IMR-90 (cell line): ENCODE measurements at regions not wholly inside any gene's neighbourhood (a gene's known extent, or its start where the extent isn't known, plus 50 kb on each side); places are given as distances from the start of the nearest gene placed in this dataset.

Source experiments
- ATAC-seq: fragments of 200-7000 bp; cut with Tn5 transposase; 2 replicates; pipeline ENCODE4 v1.9.1; 2020; ENCODE audit warnings: low read depth, mild to moderate bottlenecking, moderate library complexity
- BruUV-seq: library from RNA; stranded (reverse); fragments of 400-500 nt; replicated peaks from 2 replicates; lab custom pipeline; 2021; lab: Mats Ljungman, UMichigan
- CTCF ChIA-PET: fragments of 300-600 bp; formaldehyde crosslinking; extraction: SDS; loops from one replicate; lab custom pipeline; 2021; ENCODE audit warnings: antibody characterized with exemption; lab: Yijun Ruan, JAX
- POLR2A ChIA-PET: fragments of 300-600 bp; sonication (Branson Sonifier 250); formaldehyde crosslinking; loops from one replicate; lab custom pipeline; 2022; ENCODE audit warnings: antibody characterized with exemption; ENCODE audit not compliant: unreplicated experiment; lab: Charles Lee
- DNase-seq: peaks from one replicate; pipeline ENCODE4 v3.0.0; 2013
- H2AFZ ChIP-seq: replicated peaks from 2 replicates; pipeline ENCODE3; 2013; ENCODE audit warnings: low read length, mild to moderate bottlenecking; ENCODE audit not compliant: poor library complexity
- H2AK5ac ChIP-seq: 2 replicates; pipeline ENCODE4 v1.6.1; 2013; ENCODE audit warnings: low read depth, low read length, inconsistent platforms
- H2AK9ac ChIP-seq: replicated peaks from 2 replicates; pipeline ENCODE3; 2013; ENCODE audit warnings: mild to moderate bottlenecking, low read depth, low read length, moderate library complexity; ENCODE audit not compliant: poor library complexity
- H2BK120ac ChIP-seq: 2 replicates; pipeline ENCODE4 v1.6.1; 2013; ENCODE audit warnings: low read depth, low read length, inconsistent platforms
- H2BK15ac ChIP-seq: 3 replicates; pipeline ENCODE4 v1.6.1; 2013; ENCODE audit warnings: low read depth, low read length, inconsistent platforms
- H2BK20ac ChIP-seq: 2 replicates; pipeline ENCODE4 v1.6.1; 2013; ENCODE audit warnings: low read depth, mild to moderate bottlenecking, inconsistent platforms, low read length, moderate library complexity
- H2BK5ac ChIP-seq: 2 replicates; pipeline ENCODE4 v1.6.1; 2013; ENCODE audit warnings: mild to moderate bottlenecking, low read depth, low read length, inconsistent platforms; ENCODE audit not compliant: poor library complexity, severe bottlenecking
- H3K14ac ChIP-seq: replicated peaks from 2 replicates; pipeline ENCODE4 v1.6.1; 2013; ENCODE audit warnings: low read depth, low read length, inconsistent platforms
- H3K18ac ChIP-seq: 2 replicates; pipeline ENCODE4 v1.6.1; 2013; ENCODE audit warnings: low read depth, low read length, control low read depth
- H3K23ac ChIP-seq: 2 replicates; pipeline ENCODE4 v1.6.1; 2013; ENCODE audit warnings: low read depth, low read length, inconsistent platforms
- H3K27ac ChIP-seq: 2 replicates; pipeline ENCODE4 v1.5.1; 2013; ENCODE audit warnings: mild to moderate bottlenecking, control low read depth, low read length; ENCODE audit not compliant: insufficient read depth
- H3K27me3 ChIP-seq: 2 replicates; pipeline ENCODE4 v1.6.1; 2013; ENCODE audit warnings: low read length; ENCODE audit not compliant: control insufficient read depth, insufficient read depth
- H3K36me3 ChIP-seq: 2 replicates; pipeline ENCODE4 v1.6.1; 2013; ENCODE audit warnings: low read length, mixed read lengths; ENCODE audit not compliant: control insufficient read depth, insufficient read depth
- H3K4ac ChIP-seq: 2 replicates; pipeline ENCODE4 v1.6.1; 2013; ENCODE audit warnings: low read depth, low read length, inconsistent platforms
- H3K4me1 ChIP-seq: 2 replicates; pipeline ENCODE4 v1.6.1; 2013; ENCODE audit warnings: low read length, mixed read lengths; ENCODE audit not compliant: control insufficient read depth, insufficient read depth
- H3K4me2 ChIP-seq: 2 replicates; pipeline ENCODE4 v1.6.1; 2013; ENCODE audit warnings: low read depth, mild to moderate bottlenecking, control low read depth, low read length, moderate library complexity
- H3K4me3 ChIP-seq: 2 replicates; pipeline ENCODE4 v1.5.1; 2013; ENCODE audit warnings: low read depth, mild to moderate bottlenecking, control low read depth, low read length, moderate library complexity; ENCODE audit not compliant: insufficient read depth
- H3K56ac ChIP-seq: 2 replicates; pipeline ENCODE4 v1.6.1; 2013; ENCODE audit warnings: low read length, inconsistent platforms; ENCODE audit not compliant: insufficient read depth; ENCODE audit errors: extremely low read depth
- H3K79me1 ChIP-seq, 2 experiments: 2 replicates each; pipeline ENCODE4 v1.6.1; 2013; ENCODE audit warnings: low read length in 2 of 2, inconsistent platforms in 1 of 2, low read depth in 1 of 2
- H3K9ac ChIP-seq: 2 replicates; pipeline ENCODE4 v1.6.1; 2013; ENCODE audit warnings: low read depth, low read length, control low read depth
- H3K9me1 ChIP-seq: 2 replicates; pipeline ENCODE4 v1.6.1; 2013; ENCODE audit warnings: low read length, inconsistent platforms; ENCODE audit not compliant: insufficient read depth
- H3K9me3 ChIP-seq: 2 replicates; pipeline ENCODE4 v1.6.1; 2013; ENCODE audit warnings: low read length; ENCODE audit not compliant: control insufficient read depth, insufficient read depth
- H4K20me1 ChIP-seq: 2 replicates; pipeline ENCODE4 v1.6.1; 2013; ENCODE audit warnings: low read length, inconsistent platforms; ENCODE audit not compliant: insufficient read depth
- H4K5ac ChIP-seq: 2 replicates; pipeline ENCODE4 v1.6.1; 2013; ENCODE audit warnings: mild to moderate bottlenecking, low read depth, low read length, control low read depth
- H4K8ac ChIP-seq, 2 experiments: 2 replicates each; pipeline ENCODE4 v1.6.1; 2013; ENCODE audit warnings: low read depth in 2 of 2, low read length in 2 of 2, control low read depth in 1 of 2, inconsistent platforms in 1 of 2
- H4K91ac ChIP-seq: 2 replicates; pipeline ENCODE4 v1.6.1; 2013; ENCODE audit warnings: low read depth, low read length, inconsistent platforms; ENCODE audit not compliant: insufficient read depth
- BHLHE40 ChIP-seq: fragments of 150-350 bp; IDR thresholded peaks from 2 replicates; pipeline ENCODE4 v1.6.1; 2016; ENCODE audit warnings: mild to moderate bottlenecking, low read depth, low read length
- CEBPB ChIP-seq: IDR thresholded peaks from 2 replicates; pipeline ENCODE4 v1.6.1; 2012; ENCODE audit warnings: low read depth, low read length, improper control_type of control experiment
- CHD1 ChIP-seq: IDR thresholded peaks from 2 replicates; pipeline ENCODE4 v1.6.1; 2012; ENCODE audit warnings: low read depth, low read length, improper control_type of control experiment
- FOS ChIP-seq: fragments of 150-350 bp; IDR thresholded peaks from 2 replicates; pipeline ENCODE4 v1.6.1; 2016; ENCODE audit warnings: low read depth, low read length
- MAZ ChIP-seq: IDR thresholded peaks from 2 replicates; pipeline ENCODE4 v1.6.1; 2012; ENCODE audit warnings: low read depth, mild to moderate bottlenecking, low read length, improper control_type of control experiment, moderate library complexity, borderline replicate concordance
- MXI1 ChIP-seq: IDR thresholded peaks from 2 replicates; pipeline ENCODE4 v1.6.1; 2012; ENCODE audit warnings: low read depth, mild to moderate bottlenecking, low read length, moderate library complexity, borderline replicate concordance
- NFE2L2 ChIP-seq: fragments of 150-350 bp; IDR thresholded peaks from 2 replicates; pipeline ENCODE4 v1.6.1; 2016; ENCODE audit warnings: low read depth, mild to moderate bottlenecking, low read length
- POLR2A ChIP-seq: IDR thresholded peaks from 2 replicates; pipeline ENCODE4 v1.6.1; 2012; ENCODE audit warnings: mild to moderate bottlenecking, low read depth, low read length
- RAD21 ChIP-seq: IDR thresholded peaks from 2 replicates; pipeline ENCODE4 v1.6.1; 2012; ENCODE audit warnings: low read length, improper control_type of control experiment
- RCOR1 ChIP-seq: IDR thresholded peaks from 2 replicates; pipeline ENCODE4 v1.6.1; 2012; ENCODE audit warnings: mild to moderate bottlenecking, low read length, improper control_type of control experiment; ENCODE audit not compliant: insufficient replicate concordance
- RFX5 ChIP-seq: IDR thresholded peaks from 2 replicates; pipeline ENCODE4 v1.8.0; 2012; ENCODE audit warnings: low read depth, mild to moderate bottlenecking, low read length, moderate library complexity
- SMC3 ChIP-seq: fragments of 150-350 bp; IDR thresholded peaks from 2 replicates; pipeline ENCODE4 v1.6.1; 2016; ENCODE audit warnings: low read depth, mild to moderate bottlenecking, antibody characterized with exemption, low read length, moderate library complexity
- WGBS, 2 experiments: methylation state at CpG; one replicate each; pipeline versions ENCODE4 v1.1.5 to v1.1.7; 2013; ENCODE audit warnings: missing lambda C conversion rate in 2 of 2; ENCODE audit not compliant: insufficient read length in 1 of 2; ENCODE audit errors: extremely low coverage in 2 of 2; 5-methylcytosine and 5-hydroxymethylcytosine counted together
- dilution Hi-C: fragments of 300-500 bp; cut with HindIII; formaldehyde crosslinking; loops from one replicate; pipeline ENCODE4 v1.14.3; 2018; ENCODE audit warnings: low sequenced_read_pairs; ENCODE audit not compliant: unreplicated experiment
- in situ Hi-C: fragments of 300-500 bp; cut with MboI; formaldehyde crosslinking; loops from 3 replicates; pipeline ENCODE4 v1.14.3; 2019; ENCODE audit warnings: low sequenced_read_pairs, inconsistent platforms, mixed read lengths
- intact Hi-C: fragments of 100-400 bp; cut with micrococcal nuclease; formaldehyde crosslinking; loops from 2 replicates; pipeline ENCODE4 v1.10.0; 2022
- TF ChIP-seq, protein P1 (sequence below): conservative IDR thresholded peaks from 2 replicates; pipeline ENCODE4 v1.5.1; 2012; ENCODE audit warnings: mild to moderate bottlenecking, low read depth, low read length, improper control_type of control experiment
- TF ChIP-seq, protein P2 (sequence below): fragments of 150-350 bp; IDR thresholded peaks from 2 replicates; pipeline ENCODE4 v1.6.1; 2017; ENCODE audit warnings: mild to moderate bottlenecking, antibody characterized with exemption, low read length, low read depth
- TF ChIP-seq, protein P3 (sequence below): fragments of 150-350 bp; IDR thresholded peaks from 2 replicates; pipeline ENCODE4 v1.6.1; 2016; ENCODE audit warnings: low read depth, mild to moderate bottlenecking, low read length, moderate library complexity, borderline replicate concordance

DNA sequence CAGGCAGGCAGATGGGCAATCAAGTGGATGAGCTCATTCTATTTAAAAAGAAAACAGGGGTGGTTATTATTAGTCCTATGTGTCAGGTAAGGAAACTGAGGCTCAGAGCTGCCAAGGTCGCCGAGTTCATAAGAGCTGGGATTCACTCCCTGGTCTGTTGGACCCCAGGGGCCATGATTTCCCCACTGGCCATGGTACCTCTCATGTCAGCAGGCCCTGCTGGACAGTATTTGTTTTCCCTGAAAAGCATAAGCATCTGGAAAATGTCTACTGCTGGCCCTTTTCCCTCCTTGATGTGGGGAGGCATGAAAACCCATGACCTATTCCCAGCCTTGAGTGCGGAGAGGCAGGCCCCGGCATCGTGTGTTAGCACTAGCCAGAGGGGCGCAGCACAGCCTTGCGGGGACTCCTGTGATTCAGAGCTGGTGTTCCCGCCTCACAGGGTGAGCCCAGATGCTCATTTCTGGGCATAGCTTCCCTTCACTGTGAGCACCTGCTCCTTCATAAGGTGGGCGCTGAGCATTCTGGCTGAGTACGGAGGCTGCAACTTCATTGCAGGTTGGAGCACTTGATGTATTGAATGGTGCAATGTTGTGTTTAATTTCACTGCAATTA, 617.5 kb downstream of the PTPRU start:
- BruUV-seq, result no TSS peak

More for the DNA sequence above, 617.5 kb downstream of the PTPRU start:
- H4K8ac ChIP-seq, result no peak overlapping the region
- H4K20me1 ChIP-seq, result no peaks in the 10 kb centered on the region
- H3K4me2 ChIP-seq, result no peak overlapping the region
- H2BK20ac ChIP-seq, result no peak overlapping the region
- dilution Hi-C loops (no loop called here), intact Hi-C loops (no loop called here), in situ Hi-C loops (loop anchor here (5.0 kb wide), 1 partner anchor 612 kb away; no protein-coding TSS in a partner anchor)
- H4K91ac ChIP-seq, result no peak overlapping the region
- ChIA-PET POLR2A (no interaction called here), CTCF (no interaction called here)
- H3K14ac ChIP-seq, result no peak overlapping the region
- no peaks in the 10 kb centered on the region for H3K9me1 ChIP-seq
- H3K4ac ChIP-seq, result no peak overlapping the region
- H3K27ac ChIP-seq, result no peak overlapping the region
- no peaks in the 10 kb centered on the region for H3K79me1 ChIP-seq
- no peaks in the 10 kb centered on the region for H3K4me1 ChIP-seq
- no peak overlapping the region for H2AK9ac ChIP-seq
- no peak overlapping the region for H2BK5ac ChIP-seq
- 46% methylated on average over 2 of the region's 10 CpGs; no CpG with 5 or more reads in 1 of the 2 experiments for WGBS, 2 experiments
- no peak overlapping the region for H3K23ac ChIP-seq
- ATAC-seq (no peak), DNase-seq (no peak)
- H2BK15ac ChIP-seq, result no peak overlapping the region
- H3K27me3 ChIP-seq, result peaks cover 5% of the 10 kb centered on the region; the same call in 1 of the 2 replicates
- H3K36me3 ChIP-seq, result no peaks in the 10 kb centered on the region
- H2AK5ac ChIP-seq, result no peak overlapping the region
- H2BK120ac ChIP-seq, result no peak overlapping the region
- no peak overlapping the region for H4K5ac ChIP-seq
- H3K9ac ChIP-seq, result no peak overlapping the region
- no peak overlapping the region for H3K56ac ChIP-seq
- H3K18ac ChIP-seq, result no peak overlapping the region
- H2AFZ ChIP-seq, result no peak overlapping the region
- TF ChIP-seq CEBPB, result no peak
- no peak for TF ChIP-seq NFE2L2
- no peak for TF ChIP-seq FOS
- TF ChIP-seq RAD21, result no peak
- no peak for TF ChIP-seq MXI1
- TF ChIP-seq POLR2A, result no peak
- no peak for TF ChIP-seq SMC3
- TF ChIP-seq, protein P1, sequence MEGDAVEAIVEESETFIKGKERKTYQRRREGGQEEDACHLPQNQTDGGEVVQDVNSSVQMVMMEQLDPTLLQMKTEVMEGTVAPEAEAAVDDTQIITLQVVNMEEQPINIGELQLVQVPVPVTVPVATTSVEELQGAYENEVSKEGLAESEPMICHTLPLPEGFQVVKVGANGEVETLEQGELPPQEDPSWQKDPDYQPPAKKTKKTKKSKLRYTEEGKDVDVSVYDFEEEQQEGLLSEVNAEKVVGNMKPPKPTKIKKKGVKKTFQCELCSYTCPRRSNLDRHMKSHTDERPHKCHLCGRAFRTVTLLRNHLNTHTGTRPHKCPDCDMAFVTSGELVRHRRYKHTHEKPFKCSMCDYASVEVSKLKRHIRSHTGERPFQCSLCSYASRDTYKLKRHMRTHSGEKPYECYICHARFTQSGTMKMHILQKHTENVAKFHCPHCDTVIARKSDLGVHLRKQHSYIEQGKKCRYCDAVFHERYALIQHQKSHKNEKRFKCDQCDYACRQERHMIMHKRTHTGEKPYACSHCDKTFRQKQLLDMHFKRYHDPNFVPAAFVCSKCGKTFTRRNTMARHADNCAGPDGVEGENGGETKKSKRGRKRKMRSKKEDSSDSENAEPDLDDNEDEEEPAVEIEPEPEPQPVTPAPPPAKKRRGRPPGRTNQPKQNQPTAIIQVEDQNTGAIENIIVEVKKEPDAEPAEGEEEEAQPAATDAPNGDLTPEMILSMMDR, result no peak
- TF ChIP-seq RCOR1, result no peak
- TF ChIP-seq CHD1, result no peak
- TF ChIP-seq, protein P2, sequence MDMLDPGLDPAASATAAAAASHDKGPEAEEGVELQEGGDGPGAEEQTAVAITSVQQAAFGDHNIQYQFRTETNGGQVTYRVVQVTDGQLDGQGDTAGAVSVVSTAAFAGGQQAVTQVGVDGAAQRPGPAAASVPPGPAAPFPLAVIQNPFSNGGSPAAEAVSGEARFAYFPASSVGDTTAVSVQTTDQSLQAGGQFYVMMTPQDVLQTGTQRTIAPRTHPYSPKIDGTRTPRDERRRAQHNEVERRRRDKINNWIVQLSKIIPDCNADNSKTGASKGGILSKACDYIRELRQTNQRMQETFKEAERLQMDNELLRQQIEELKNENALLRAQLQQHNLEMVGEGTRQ, result no peak
- no peak for TF ChIP-seq MAZ
- TF ChIP-seq RFX5, result no peak
- TF ChIP-seq BHLHE40, result no peak
- TF ChIP-seq, protein P3, sequence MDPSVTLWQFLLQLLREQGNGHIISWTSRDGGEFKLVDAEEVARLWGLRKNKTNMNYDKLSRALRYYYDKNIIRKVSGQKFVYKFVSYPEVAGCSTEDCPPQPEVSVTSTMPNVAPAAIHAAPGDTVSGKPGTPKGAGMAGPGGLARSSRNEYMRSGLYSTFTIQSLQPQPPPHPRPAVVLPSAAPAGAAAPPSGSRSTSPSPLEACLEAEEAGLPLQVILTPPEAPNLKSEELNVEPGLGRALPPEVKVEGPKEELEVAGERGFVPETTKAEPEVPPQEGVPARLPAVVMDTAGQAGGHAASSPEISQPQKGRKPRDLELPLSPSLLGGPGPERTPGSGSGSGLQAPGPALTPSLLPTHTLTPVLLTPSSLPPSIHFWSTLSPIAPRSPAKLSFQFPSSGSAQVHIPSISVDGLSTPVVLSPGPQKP, result no peak
- no peaks in the 10 kb centered on the region for H3K9me3 ChIP-seq
- H3K4me3 ChIP-seq, result no peak overlapping the region
